IMR-90 (cell line): ENCODE measurements at regions not wholly inside any gene's neighbourhood (a gene's known extent, or its start where the extent isn't known, plus 50 kb on each side); places are given as distances from the start of the nearest gene placed in this dataset.

ENCODE experiments used
- ATAC-seq: fragments of 200-7000 bp; cut with Tn5 transposase; 2 replicates; pipeline ENCODE4 v1.9.1; 2020; ENCODE audit warnings: low read depth, mild to moderate bottlenecking, moderate library complexity
- BruUV-seq: library from RNA; stranded (reverse); fragments of 400-500 nt; replicated peaks from 2 replicates; lab custom pipeline; 2021; lab: Mats Ljungman, UMichigan
- CTCF ChIA-PET: fragments of 300-600 bp; formaldehyde crosslinking; extraction: SDS; loops from one replicate; lab custom pipeline; 2021; ENCODE audit warnings: antibody characterized with exemption; lab: Yijun Ruan, JAX
- POLR2A ChIA-PET: fragments of 300-600 bp; sonication (Branson Sonifier 250); formaldehyde crosslinking; loops from one replicate; lab custom pipeline; 2022; ENCODE audit warnings: antibody characterized with exemption; ENCODE audit not compliant: unreplicated experiment; lab: Charles Lee
- DNase-seq: peaks from one replicate; pipeline ENCODE4 v3.0.0; 2013
- H2AFZ ChIP-seq: replicated peaks from 2 replicates; pipeline ENCODE3; 2013; ENCODE audit warnings: low read length, mild to moderate bottlenecking; ENCODE audit not compliant: poor library complexity
- H2AK5ac ChIP-seq: 2 replicates; pipeline ENCODE4 v1.6.1; 2013; ENCODE audit warnings: low read depth, low read length, inconsistent platforms
- H2AK9ac ChIP-seq: replicated peaks from 2 replicates; pipeline ENCODE3; 2013; ENCODE audit warnings: mild to moderate bottlenecking, low read depth, low read length, moderate library complexity; ENCODE audit not compliant: poor library complexity
- H2BK120ac ChIP-seq: 2 replicates; pipeline ENCODE4 v1.6.1; 2013; ENCODE audit warnings: low read depth, low read length, inconsistent platforms
- H2BK15ac ChIP-seq: 3 replicates; pipeline ENCODE4 v1.6.1; 2013; ENCODE audit warnings: low read depth, low read length, inconsistent platforms
- H2BK20ac ChIP-seq: 2 replicates; pipeline ENCODE4 v1.6.1; 2013; ENCODE audit warnings: low read depth, mild to moderate bottlenecking, inconsistent platforms, low read length, moderate library complexity
- H2BK5ac ChIP-seq: 2 replicates; pipeline ENCODE4 v1.6.1; 2013; ENCODE audit warnings: mild to moderate bottlenecking, low read depth, low read length, inconsistent platforms; ENCODE audit not compliant: poor library complexity, severe bottlenecking
- H3K14ac ChIP-seq: replicated peaks from 2 replicates; pipeline ENCODE4 v1.6.1; 2013; ENCODE audit warnings: low read depth, low read length, inconsistent platforms
- H3K18ac ChIP-seq: 2 replicates; pipeline ENCODE4 v1.6.1; 2013; ENCODE audit warnings: low read depth, low read length, control low read depth
- H3K23ac ChIP-seq: 2 replicates; pipeline ENCODE4 v1.6.1; 2013; ENCODE audit warnings: low read depth, low read length, inconsistent platforms
- H3K27ac ChIP-seq: 2 replicates; pipeline ENCODE4 v1.5.1; 2013; ENCODE audit warnings: mild to moderate bottlenecking, control low read depth, low read length; ENCODE audit not compliant: insufficient read depth
- H3K27me3 ChIP-seq: 2 replicates; pipeline ENCODE4 v1.6.1; 2013; ENCODE audit warnings: low read length; ENCODE audit not compliant: control insufficient read depth, insufficient read depth
- H3K36me3 ChIP-seq: 2 replicates; pipeline ENCODE4 v1.6.1; 2013; ENCODE audit warnings: low read length, mixed read lengths; ENCODE audit not compliant: control insufficient read depth, insufficient read depth
- H3K4ac ChIP-seq: 2 replicates; pipeline ENCODE4 v1.6.1; 2013; ENCODE audit warnings: low read depth, low read length, inconsistent platforms
- H3K4me1 ChIP-seq: 2 replicates; pipeline ENCODE4 v1.6.1; 2013; ENCODE audit warnings: low read length, mixed read lengths; ENCODE audit not compliant: control insufficient read depth, insufficient read depth
- H3K4me2 ChIP-seq: 2 replicates; pipeline ENCODE4 v1.6.1; 2013; ENCODE audit warnings: low read depth, mild to moderate bottlenecking, control low read depth, low read length, moderate library complexity
- H3K4me3 ChIP-seq: 2 replicates; pipeline ENCODE4 v1.5.1; 2013; ENCODE audit warnings: low read depth, mild to moderate bottlenecking, control low read depth, low read length, moderate library complexity; ENCODE audit not compliant: insufficient read depth
- H3K56ac ChIP-seq: 2 replicates; pipeline ENCODE4 v1.6.1; 2013; ENCODE audit warnings: low read length, inconsistent platforms; ENCODE audit not compliant: insufficient read depth; ENCODE audit errors: extremely low read depth
- H3K79me1 ChIP-seq, 2 experiments: 2 replicates each; pipeline ENCODE4 v1.6.1; 2013; ENCODE audit warnings: low read length in 2 of 2, inconsistent platforms in 1 of 2, low read depth in 1 of 2
- H3K9ac ChIP-seq: 2 replicates; pipeline ENCODE4 v1.6.1; 2013; ENCODE audit warnings: low read depth, low read length, control low read depth
- H3K9me1 ChIP-seq: 2 replicates; pipeline ENCODE4 v1.6.1; 2013; ENCODE audit warnings: low read length, inconsistent platforms; ENCODE audit not compliant: insufficient read depth
- H3K9me3 ChIP-seq: 2 replicates; pipeline ENCODE4 v1.6.1; 2013; ENCODE audit warnings: low read length; ENCODE audit not compliant: control insufficient read depth, insufficient read depth
- H4K20me1 ChIP-seq: 2 replicates; pipeline ENCODE4 v1.6.1; 2013; ENCODE audit warnings: low read length, inconsistent platforms; ENCODE audit not compliant: insufficient read depth
- H4K5ac ChIP-seq: 2 replicates; pipeline ENCODE4 v1.6.1; 2013; ENCODE audit warnings: mild to moderate bottlenecking, low read depth, low read length, control low read depth
- H4K8ac ChIP-seq, 2 experiments: 2 replicates each; pipeline ENCODE4 v1.6.1; 2013; ENCODE audit warnings: low read depth in 2 of 2, low read length in 2 of 2, control low read depth in 1 of 2, inconsistent platforms in 1 of 2
- H4K91ac ChIP-seq: 2 replicates; pipeline ENCODE4 v1.6.1; 2013; ENCODE audit warnings: low read depth, low read length, inconsistent platforms; ENCODE audit not compliant: insufficient read depth
- BHLHE40 ChIP-seq: fragments of 150-350 bp; IDR thresholded peaks from 2 replicates; pipeline ENCODE4 v1.6.1; 2016; ENCODE audit warnings: mild to moderate bottlenecking, low read depth, low read length
- CEBPB ChIP-seq: IDR thresholded peaks from 2 replicates; pipeline ENCODE4 v1.6.1; 2012; ENCODE audit warnings: low read depth, low read length, improper control_type of control experiment
- CHD1 ChIP-seq: IDR thresholded peaks from 2 replicates; pipeline ENCODE4 v1.6.1; 2012; ENCODE audit warnings: low read depth, low read length, improper control_type of control experiment
- MAFK ChIP-seq: IDR thresholded peaks from 2 replicates; pipeline ENCODE4 v1.6.1; 2012; ENCODE audit warnings: low read depth, low read length, improper control_type of control experiment
- SMC3 ChIP-seq: fragments of 150-350 bp; IDR thresholded peaks from 2 replicates; pipeline ENCODE4 v1.6.1; 2016; ENCODE audit warnings: low read depth, mild to moderate bottlenecking, antibody characterized with exemption, low read length, moderate library complexity
- WGBS, 2 experiments: methylation state at CpG; one replicate each; pipeline versions ENCODE4 v1.1.5 to v1.1.7; 2013; ENCODE audit warnings: missing lambda C conversion rate in 2 of 2; ENCODE audit not compliant: insufficient read length in 1 of 2; ENCODE audit errors: extremely low coverage in 2 of 2; 5-methylcytosine and 5-hydroxymethylcytosine counted together
- dilution Hi-C: fragments of 300-500 bp; cut with HindIII; formaldehyde crosslinking; loops from one replicate; pipeline ENCODE4 v1.14.3; 2018; ENCODE audit warnings: low sequenced_read_pairs; ENCODE audit not compliant: unreplicated experiment
- in situ Hi-C: fragments of 300-500 bp; cut with MboI; formaldehyde crosslinking; loops from 3 replicates; pipeline ENCODE4 v1.14.3; 2019; ENCODE audit warnings: low sequenced_read_pairs, inconsistent platforms, mixed read lengths
- intact Hi-C: fragments of 100-400 bp; cut with micrococcal nuclease; formaldehyde crosslinking; loops from 2 replicates; pipeline ENCODE4 v1.10.0; 2022
- TF ChIP-seq, protein P1 (sequence below): fragments of 150-350 bp; IDR thresholded peaks from 2 replicates; pipeline ENCODE4 v1.6.1; 2017; ENCODE audit warnings: mild to moderate bottlenecking, antibody characterized with exemption, low read length, low read depth

DNA sequence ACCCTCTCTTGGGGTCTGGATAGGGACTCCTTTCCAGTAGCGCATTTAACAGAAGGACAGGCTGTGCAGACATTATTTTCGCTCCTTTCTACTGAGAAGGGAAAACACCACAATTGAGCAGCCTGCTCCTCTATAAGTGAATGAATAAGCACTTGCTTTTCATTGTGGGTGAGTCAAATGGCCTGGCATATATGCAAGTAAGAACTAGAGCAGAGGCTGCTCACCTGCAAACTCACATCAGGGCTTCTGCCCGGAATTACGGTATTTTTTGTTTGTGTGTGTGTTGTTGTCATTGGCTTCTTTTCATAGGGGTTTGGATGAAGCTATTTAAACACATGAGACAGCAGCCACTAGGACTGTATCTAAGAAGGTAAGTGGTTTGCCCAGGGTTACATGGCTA lies 200.1 kb upstream of the CAMK1G start:
- no peak overlapping the region for H4K8ac ChIP-seq
- CTCF ChIA-PET = interaction anchor here (1.1 to 1.3 kb wide), 2 partner anchors 22 to 49 kb away, joined by 3 to 5 read pairs; no protein-coding TSS in a partner anchor
- POLR2A ChIA-PET = no interaction called here
- BruUV-seq = no TSS peak
- H3K4me2 ChIP-seq = peak overlapping the region; percentile 71; the same call in 1 of the 2 replicates
- no peak overlapping the region for H3K23ac ChIP-seq
- H3K27ac ChIP-seq = no peak overlapping the region
- no peaks in the 10 kb centered on the region for H4K20me1 ChIP-seq
- H3K9me3 ChIP-seq = no peaks in the 10 kb centered on the region
- H2BK120ac ChIP-seq = 0 out of 2 replicates have a peak overlapping the region, but pooled peaks have one; percentile 25
- H2BK15ac ChIP-seq = no peak overlapping the region
- no peak for DNase-seq
- H2BK5ac ChIP-seq = no peak overlapping the region
- ATAC-seq = no peak
- peak overlapping the region; percentile 21; the same call in 1 of the 2 replicates for H2BK20ac ChIP-seq
- dilution Hi-C loops = no loop called here
- H2AK5ac ChIP-seq = peak overlapping the region; percentile 10; the same call in 1 of the 2 replicates
- H3K9me1 ChIP-seq = 0 out of 2 replicates have a peak, but pooled peaks cover 4% of the 10 kb centered on the region
- H3K9ac ChIP-seq = no peak overlapping the region
- H3K56ac ChIP-seq = no peak overlapping the region
- no peak overlapping the region for H2AK9ac ChIP-seq
- intact Hi-C loops = no loop called here
- in situ Hi-C loops = no loop called here
- no CpG with 5 or more reads among the region's 4 CpGs for WGBS, 2 experiments
- peak overlapping the region; percentile 33; the same call in 1 of the 2 replicates for H3K18ac ChIP-seq
- peak overlapping the region; percentile 23; the same call in 1 of the 2 replicates for H4K5ac ChIP-seq
- H3K14ac ChIP-seq = no peak overlapping the region; the same call in 1 of the 2 replicates
- H3K36me3 ChIP-seq = no peaks in the 10 kb centered on the region
- no peak overlapping the region for H2AFZ ChIP-seq
- H3K27me3 ChIP-seq = no peaks in the 10 kb centered on the region
- no peak overlapping the region; the same call in 1 of the 2 replicates for H4K91ac ChIP-seq
- TF ChIP-seq MAFK = no peak
- TF ChIP-seq SMC3 = no peak
- no peak for TF ChIP-seq CEBPB
- TF ChIP-seq, protein P1, sequence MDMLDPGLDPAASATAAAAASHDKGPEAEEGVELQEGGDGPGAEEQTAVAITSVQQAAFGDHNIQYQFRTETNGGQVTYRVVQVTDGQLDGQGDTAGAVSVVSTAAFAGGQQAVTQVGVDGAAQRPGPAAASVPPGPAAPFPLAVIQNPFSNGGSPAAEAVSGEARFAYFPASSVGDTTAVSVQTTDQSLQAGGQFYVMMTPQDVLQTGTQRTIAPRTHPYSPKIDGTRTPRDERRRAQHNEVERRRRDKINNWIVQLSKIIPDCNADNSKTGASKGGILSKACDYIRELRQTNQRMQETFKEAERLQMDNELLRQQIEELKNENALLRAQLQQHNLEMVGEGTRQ = no peak
- TF ChIP-seq CHD1 = no peak
- TF ChIP-seq BHLHE40 = no peak
- peaks cover 16% of the 10 kb centered on the region for H3K4me1 ChIP-seq
- H3K4ac ChIP-seq = no peak overlapping the region
- H3K79me1 ChIP-seq = no peaks in the 10 kb centered on the region
- no peak overlapping the region for H3K4me3 ChIP-seq
